ENCODE measurements at regions not wholly inside any gene's neighbourhood (a gene's known extent, or its start where the extent isn't known, plus 50 kb on each side); places are given as distances from the start of the nearest gene placed in this dataset.

- DNase-seq: no peak
Measured at GRCh38 chr11:79963856-79964645, 523.2 kb upstream of the TENM4 start.

GRCh38 chr11:79960461-79960860 is 519.6 kb upstream of the TENM4 start:
- DNase-seq: no peak

- DNase-seq: no peak
Measured at GRCh38 chr11:79959318-79959717, 518.5 kb upstream of the TENM4 start.

- DNase-seq: no peak
Measured at GRCh38 chr11:79957702-79958101, 516.9 kb upstream of the TENM4 start.

- DNase-seq: no peak
Measured at GRCh38 chr11:79956061-79956460, 515.2 kb upstream of the TENM4 start.

GRCh38 chr11:79953629-79954028 is 512.8 kb upstream of the TENM4 start:
- no peak for DNase-seq

GRCh38 chr11:79950741-79951140 is 509.9 kb upstream of the TENM4 start:
- no peak for DNase-seq

- no peak for DNase-seq
Measured at GRCh38 chr11:79950172-79950571, 509.3 kb upstream of the TENM4 start.

- DNase-seq: no peak
Measured at GRCh38 chr11:79949574-79949973, 508.7 kb upstream of the TENM4 start.

GRCh38 chr11:79942646-79943045 is 501.8 kb upstream of the TENM4 start:
- DNase-seq: no peak

- no peak for DNase-seq
Measured at GRCh38 chr11:79942090-79942489, 501.3 kb upstream of the TENM4 start.

- DNase-seq: no peak
Measured at GRCh38 chr11:79940974-79941735, 500.3 kb upstream of the TENM4 start.

- no peak for DNase-seq
Measured at GRCh38 chr11:79940165-79940564, 499.3 kb upstream of the TENM4 start.

GRCh38 chr11:79939111-79939510 is 498.3 kb upstream of the TENM4 start:
- DNase-seq: no peak

- DNase-seq: no peak
Measured at GRCh38 chr11:79937676-79938334, 497.0 kb upstream of the TENM4 start.

GRCh38 chr11:79932612-79933011 is 491.8 kb upstream of the TENM4 start:
- no peak for DNase-seq

- DNase-seq: no peak
Measured at GRCh38 chr11:79931692-79932091, 490.9 kb upstream of the TENM4 start.

- no peak for DNase-seq
Measured at GRCh38 chr11:79926707-79927106, 485.9 kb upstream of the TENM4 start.

GRCh38 chr11:79925570-79925969 is 484.7 kb upstream of the TENM4 start:
- DNase-seq: no peak

- DNase-seq: no peak
Measured at GRCh38 chr11:79922641-79923040, 481.8 kb upstream of the TENM4 start.

GRCh38 chr11:79920480-79920879 is 479.6 kb upstream of the TENM4 start:
- no peak for DNase-seq

GRCh38 chr11:79919350-79919749 is 478.5 kb upstream of the TENM4 start:
- no peak for DNase-seq

GRCh38 chr11:79918846-79919245 is 478.0 kb upstream of the TENM4 start:
- DNase-seq: no peak

- no peak for DNase-seq
Measured at GRCh38 chr11:79906164-79906563, 465.3 kb upstream of the TENM4 start.

Data from retina (tissue), 1 donor.